ENCODE measurements at regions not wholly inside any gene's neighbourhood (a gene's known extent, or its start where the extent isn't known, plus 50 kb on each side); places are given as distances from the start of the nearest gene placed in this dataset.

DNA sequence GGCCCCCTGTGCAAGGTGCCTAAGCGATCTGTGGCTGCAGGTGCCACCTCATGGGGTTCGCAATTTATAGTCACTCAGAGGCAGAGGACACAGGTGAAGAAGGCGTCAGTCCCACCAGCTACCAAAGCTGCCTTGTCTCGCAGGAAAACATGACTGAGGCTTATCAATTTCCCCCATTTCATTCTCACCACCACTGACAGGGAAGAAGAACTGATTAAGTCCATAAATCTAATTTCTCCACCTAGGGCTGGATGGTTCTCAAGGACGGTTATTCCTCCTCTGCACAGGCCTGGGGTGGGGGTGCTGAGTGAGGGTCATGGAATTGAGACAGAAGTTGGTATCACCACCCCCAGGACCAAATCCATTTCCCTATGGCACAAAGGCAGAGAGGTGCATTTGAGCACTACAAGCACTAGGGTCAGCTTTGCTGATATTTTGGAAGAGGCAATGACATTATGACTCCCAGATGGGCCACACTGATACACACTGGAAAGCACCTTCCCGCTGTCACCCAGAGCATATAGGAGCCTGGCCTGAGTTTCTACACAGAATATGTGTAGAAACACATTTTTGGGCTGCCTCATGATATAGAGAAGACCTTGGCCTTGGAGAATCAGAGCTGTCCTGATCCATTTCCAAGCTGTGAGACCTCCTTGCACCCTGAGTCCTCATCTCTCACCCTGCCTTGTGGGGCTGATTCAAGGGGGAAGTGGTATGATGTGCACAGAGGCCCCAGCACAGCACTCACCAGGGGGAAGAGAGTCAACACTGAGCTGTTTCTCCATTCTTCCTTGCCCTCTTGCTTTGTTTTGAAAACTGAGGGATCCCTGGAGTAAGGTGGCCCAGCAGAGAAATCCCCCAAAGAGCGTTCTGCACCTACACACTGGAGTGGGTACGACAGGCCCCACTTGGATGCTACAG, 59.4 kb downstream of the PITPNM2 start:
- TF ChIP-seq, protein P1, sequence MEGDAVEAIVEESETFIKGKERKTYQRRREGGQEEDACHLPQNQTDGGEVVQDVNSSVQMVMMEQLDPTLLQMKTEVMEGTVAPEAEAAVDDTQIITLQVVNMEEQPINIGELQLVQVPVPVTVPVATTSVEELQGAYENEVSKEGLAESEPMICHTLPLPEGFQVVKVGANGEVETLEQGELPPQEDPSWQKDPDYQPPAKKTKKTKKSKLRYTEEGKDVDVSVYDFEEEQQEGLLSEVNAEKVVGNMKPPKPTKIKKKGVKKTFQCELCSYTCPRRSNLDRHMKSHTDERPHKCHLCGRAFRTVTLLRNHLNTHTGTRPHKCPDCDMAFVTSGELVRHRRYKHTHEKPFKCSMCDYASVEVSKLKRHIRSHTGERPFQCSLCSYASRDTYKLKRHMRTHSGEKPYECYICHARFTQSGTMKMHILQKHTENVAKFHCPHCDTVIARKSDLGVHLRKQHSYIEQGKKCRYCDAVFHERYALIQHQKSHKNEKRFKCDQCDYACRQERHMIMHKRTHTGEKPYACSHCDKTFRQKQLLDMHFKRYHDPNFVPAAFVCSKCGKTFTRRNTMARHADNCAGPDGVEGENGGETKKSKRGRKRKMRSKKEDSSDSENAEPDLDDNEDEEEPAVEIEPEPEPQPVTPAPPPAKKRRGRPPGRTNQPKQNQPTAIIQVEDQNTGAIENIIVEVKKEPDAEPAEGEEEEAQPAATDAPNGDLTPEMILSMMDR (IDR thresholded peaks at IDR 0.05): no peak
- DNase-seq (no peak), ATAC-seq (no peak)
- Histone ChIP-seq H3K27ac (no peak overlapping the region), H3K9me3 (no peaks in the 10 kb centered on the region), H3K4me3 (no peak overlapping the region), H3K4me1 (peaks cover 11% of the 10 kb centered on the region), H3K36me3 (no peaks in the 10 kb centered on the region), H3K27me3 (no peaks in the 10 kb centered on the region)
- intact Hi-C loops (cut with DNase I): no loop called here

GRCh38 chr12:123089631-123090353, 61.1 kb downstream of the PITPNM2 start:
- no peak overlapping the region for H3K27ac ChIP-seq
- H3K9me3 ChIP-seq: no peaks in the 10 kb centered on the region
- H3K36me3 ChIP-seq: no peaks in the 10 kb centered on the region
- H3K4me3 ChIP-seq: no peak overlapping the region
- ATAC-seq (no peak), DNase-seq (no peak)
- no peaks in the 10 kb centered on the region for H3K27me3 ChIP-seq
- peaks cover 13% of the 10 kb centered on the region for H3K4me1 ChIP-seq
- TF ChIP-seq, protein P1 (IDR thresholded peaks at IDR 0.05): no peak
- intact Hi-C loops (cut with DNase I): no loop called here

DNA sequence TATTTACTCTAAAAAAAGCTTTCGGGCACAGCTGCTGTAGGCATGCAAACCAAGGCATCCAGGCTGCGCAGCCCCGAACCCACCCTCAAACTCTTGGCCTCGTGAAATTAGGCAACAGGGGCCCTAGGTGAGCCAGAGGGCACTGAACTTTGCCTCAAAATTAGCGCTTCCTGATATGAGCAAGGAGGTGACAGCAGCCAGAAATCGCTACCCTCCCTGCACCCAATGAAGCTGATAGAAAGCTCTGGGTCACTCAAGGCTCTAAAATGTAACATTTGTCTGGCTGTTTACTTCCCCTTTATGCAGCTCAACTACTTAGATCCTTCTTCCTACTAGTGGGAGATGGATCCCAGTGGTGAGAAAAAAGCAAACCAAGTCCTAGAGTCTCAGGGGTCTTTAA, 61.8 kb downstream of the PITPNM2 start:
- no peak overlapping the region for H3K4me3 ChIP-seq
- no peaks in the 10 kb centered on the region for H3K9me3 ChIP-seq
- ATAC-seq (no peak), DNase-seq (no peak)
- H3K27me3 ChIP-seq: no peaks in the 10 kb centered on the region
- TF ChIP-seq, protein P1 (IDR thresholded peaks at IDR 0.05): no peak
- peaks cover 13% of the 10 kb centered on the region for H3K4me1 ChIP-seq
- no peak overlapping the region for H3K27ac ChIP-seq
- H3K36me3 ChIP-seq: no peaks in the 10 kb centered on the region
- intact Hi-C loops (cut with DNase I): no loop called here

GRCh38 chr12:123085730-123086487, 65.0 kb downstream of the PITPNM2 start:
- Histone ChIP-seq H3K9me3 (no peaks in the 10 kb centered on the region), H3K27me3 (no peaks in the 10 kb centered on the region), H3K27ac (no peak overlapping the region), H3K4me3 (no peak overlapping the region), H3K4me1 (peaks cover 13% of the 10 kb centered on the region), H3K36me3 (no peaks in the 10 kb centered on the region)
- TF ChIP-seq, protein P1 (IDR thresholded peaks at IDR 0.05): no peak
- ATAC-seq: peak; percentile 59
- DNase-seq: no peak
- intact Hi-C loops (cut with DNase I): no loop called here

- H3K9me3 ChIP-seq: no peaks in the 10 kb centered on the region
Measured at GRCh38 chr12:123085066-123085465, 65.8 kb downstream of the PITPNM2 start.

More at GRCh38 chr12:123085066-123085465, 65.8 kb downstream of the PITPNM2 start:
- intact Hi-C loops (cut with DNase I): no loop called here
- Histone ChIP-seq H3K27me3 (no peaks in the 10 kb centered on the region), H3K4me1 (peaks cover 13% of the 10 kb centered on the region), H3K27ac (no peak overlapping the region), H3K4me3 (no peak overlapping the region), H3K36me3 (no peaks in the 10 kb centered on the region)
- no peak for ATAC-seq
- DNase-seq: no peak
- TF ChIP-seq, protein P1 (IDR thresholded peaks at IDR 0.05): no peak

Measured in upper lobe of right lung (tissue), 1 donor.